Frontal cortex (tissue), 3 donors: ENCODE measurements at regions not wholly inside any gene's neighbourhood (a gene's known extent, or its start where the extent isn't known, plus 50 kb on each side); places are given as distances from the start of the nearest gene placed in this dataset.

Experiments used
- DNase-seq, 2 donors: peaks; one replicate each; pipeline ENCODE4 v3.0.0; 2012; ENCODE audit warnings: low spot score in 2 of 2
- FAIRE-seq: peaks from 2 replicates; lab custom pipeline; 2012; peaks lifted over from hg19 to GRCh38; lab: Jason Lieb, UNC
- donor health status: control.
- donor health status: control.
- donor health status: control.

DNA sequence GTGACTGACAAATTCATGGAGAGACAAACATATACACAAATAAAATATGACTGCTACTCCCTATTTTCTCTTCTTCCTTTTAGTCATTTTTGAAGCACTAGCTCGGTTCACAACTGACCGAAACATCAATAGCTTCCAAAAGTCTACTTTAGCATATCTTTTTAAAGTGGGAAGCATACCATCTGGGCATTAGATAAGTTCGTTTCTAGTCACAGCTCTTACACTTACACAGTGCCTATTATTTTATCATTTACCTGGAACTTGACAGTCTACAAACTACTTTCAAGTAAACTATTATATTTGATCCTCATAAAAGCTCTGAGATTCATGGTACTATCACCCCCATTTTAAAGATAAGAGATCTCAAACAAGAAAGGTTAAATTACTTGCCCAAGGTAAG lies 458.5 kb downstream of the LMO7 start:
- FAIRE-seq (no peak), DNase-seq (no peak)

DNA sequence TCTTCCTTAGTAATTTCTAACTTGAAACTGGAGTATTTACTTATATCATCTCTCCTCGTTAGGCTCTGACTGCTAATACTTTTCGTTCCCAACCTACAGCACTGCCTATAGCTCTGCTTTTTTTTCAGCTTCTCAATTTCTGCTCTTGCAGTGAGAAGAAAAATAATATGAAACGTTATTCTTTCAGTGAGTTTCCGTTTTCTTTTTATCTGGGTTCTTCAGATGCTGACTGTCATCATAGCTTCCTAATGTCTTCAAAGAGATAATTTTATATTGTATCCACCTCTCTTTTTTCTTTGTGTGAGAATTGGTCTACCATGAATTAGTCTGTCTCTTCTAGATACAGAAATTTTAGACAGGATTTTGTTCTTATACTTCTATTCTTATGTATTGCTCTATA lies 454.9 kb downstream of the LMO7 start:
- DNase-seq (no peak), FAIRE-seq (no peak)

DNA sequence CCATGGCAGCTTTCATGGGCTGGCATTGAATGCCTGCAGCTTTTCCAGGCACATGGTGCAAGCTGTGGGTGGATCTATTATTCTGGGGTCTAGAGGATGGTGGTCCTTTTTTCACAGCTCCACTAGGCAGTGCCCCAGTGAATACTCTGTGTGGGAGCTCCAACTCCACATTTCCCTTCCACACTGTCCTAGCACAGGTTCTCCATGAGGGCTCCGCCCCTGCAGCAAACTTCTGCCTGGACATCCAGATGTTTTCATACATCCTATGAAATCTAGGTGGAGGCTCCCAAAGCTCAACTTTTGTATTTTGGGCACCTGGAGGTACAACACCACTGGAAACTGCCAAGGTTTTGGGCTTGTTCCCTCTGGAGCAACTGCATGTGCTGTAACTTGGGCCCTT lies 450.6 kb downstream of the LMO7 start:
- DNase-seq (no peak), FAIRE-seq (no peak)

DNA sequence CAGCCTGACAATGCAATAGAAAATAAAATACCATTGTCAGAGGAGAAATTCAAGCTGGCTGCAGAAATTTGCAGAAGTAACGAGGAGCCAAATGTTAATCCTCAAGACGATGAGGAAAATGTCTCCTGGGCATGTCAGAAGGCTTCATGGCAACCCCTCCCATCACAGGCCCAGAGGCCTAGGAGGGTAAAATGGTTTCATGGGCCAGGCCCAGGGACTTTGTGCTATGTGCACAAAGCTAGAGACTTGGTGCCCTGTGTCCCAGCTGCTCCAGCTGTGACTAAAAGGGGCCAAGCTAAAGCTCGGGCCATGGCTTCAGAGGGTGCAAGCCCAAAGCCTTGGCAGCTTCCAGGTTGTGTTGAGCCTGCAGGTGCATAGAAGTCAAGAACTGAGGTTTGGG lies 431.7 kb downstream of the LMO7 start:
- FAIRE-seq (no peak), DNase-seq (no peak)

DNA sequence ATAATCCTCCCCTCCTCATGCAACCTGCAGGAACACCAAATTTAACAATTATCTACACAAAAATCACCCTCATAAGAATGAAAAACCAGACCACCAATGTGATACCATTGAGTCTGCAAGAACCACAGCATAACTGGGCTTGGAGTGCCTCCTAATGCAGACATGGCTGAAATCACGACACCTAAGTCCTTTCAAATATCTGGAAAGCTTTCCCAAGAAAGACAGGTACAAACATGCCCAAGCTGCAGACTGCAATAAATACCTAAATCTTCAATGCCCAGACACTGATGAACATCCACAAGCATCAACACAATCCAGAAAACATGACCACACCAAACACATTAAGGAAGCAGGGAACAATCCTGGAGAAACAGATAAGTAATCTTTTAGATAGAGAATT lies 417.1 kb downstream of the LMO7 start:
- FAIRE-seq (no peak), DNase-seq (no peak)

DNA sequence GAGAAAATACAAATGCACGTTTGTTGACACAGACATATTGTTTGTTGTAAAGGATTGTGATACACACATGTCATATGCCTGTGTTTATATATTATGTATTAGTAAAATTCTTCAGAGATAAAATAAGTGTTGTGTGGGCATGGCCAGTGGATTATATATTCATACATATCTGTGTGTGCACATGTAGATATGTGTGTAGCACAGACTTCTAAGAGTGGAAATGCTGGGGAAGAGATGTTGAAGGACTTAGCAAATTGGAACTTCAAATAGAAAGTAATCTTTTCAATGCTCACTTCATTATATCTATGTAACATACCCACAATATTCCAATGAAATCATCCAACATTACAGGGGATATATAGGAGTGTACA lies 413.2 kb downstream of the LMO7 start:
- FAIRE-seq: no peak
- DNase-seq: no peak

DNA sequence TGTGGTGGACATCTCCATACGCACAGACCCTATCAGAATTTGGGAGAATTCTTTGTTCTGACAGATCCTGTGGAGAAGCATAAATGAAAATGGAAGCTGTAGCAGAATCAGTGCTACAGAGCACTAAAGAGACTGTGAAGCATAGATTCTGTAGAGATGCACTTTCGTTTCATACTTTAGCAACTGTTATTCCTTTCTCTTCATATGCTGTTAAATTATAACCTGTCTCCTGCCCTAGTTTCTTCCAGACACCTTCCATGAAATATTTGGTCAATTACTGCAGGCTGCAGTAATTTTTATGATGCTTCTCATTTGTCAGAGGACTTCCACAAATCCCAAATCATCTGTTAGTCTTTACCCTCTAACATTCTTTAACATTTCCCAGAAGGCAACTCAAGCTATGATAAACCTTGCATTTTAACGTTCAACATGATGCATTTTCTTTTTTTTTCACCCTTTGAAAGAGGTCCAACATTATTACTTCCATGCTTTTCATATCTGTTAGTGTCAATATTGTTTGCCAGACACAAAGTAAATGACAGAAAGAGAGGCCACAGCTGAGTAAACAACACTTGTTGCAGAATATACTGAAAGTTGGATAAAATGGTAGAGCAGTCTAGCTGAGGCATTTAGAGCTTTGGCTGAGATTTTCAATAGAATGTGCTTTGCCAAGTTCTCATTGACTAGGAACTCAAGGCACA lies 412.7 kb downstream of the LMO7 start:
- FAIRE-seq (no peak), DNase-seq (no peak)

DNA sequence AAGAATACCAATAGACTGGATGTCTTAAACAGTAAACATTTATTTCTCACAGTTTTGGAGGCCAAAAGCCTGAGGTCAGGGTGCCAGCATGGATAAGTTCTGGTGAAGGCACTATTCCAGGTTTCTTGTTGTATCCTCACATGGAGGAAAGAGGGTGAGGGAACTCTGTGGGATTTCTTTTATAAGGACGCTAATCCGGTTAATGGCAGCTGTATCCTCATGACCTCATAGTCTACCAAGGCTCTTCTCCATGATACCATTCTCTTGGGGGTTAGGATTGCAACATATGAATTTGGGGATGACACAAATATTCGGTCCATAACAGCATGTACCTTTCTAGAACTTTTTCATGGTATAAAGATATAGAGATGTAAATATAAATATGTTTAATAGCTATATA lies 412.0 kb downstream of the LMO7 start:
- no peak for DNase-seq
- FAIRE-seq: no peak

DNA sequence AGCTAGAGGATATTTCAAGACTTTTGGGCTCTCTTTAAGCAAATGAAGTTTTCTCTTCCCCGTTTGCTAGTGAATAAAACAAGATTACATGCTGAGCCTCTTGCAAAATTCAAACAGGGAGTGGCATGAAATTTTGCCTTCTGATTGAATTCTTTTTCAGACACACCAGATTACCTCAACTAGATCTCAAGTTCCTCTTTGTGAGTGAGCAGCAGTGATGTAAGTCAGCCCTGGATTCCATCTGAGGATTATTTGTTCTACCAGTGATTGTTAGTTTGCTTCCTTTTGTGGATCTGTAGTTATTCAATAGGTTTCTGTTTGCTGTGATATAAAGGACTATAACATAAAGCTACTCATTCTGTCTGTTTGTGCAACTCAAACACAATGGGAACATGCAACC lies 407.7 kb downstream of the LMO7 start:
- FAIRE-seq (no peak), DNase-seq (no peak)

DNA sequence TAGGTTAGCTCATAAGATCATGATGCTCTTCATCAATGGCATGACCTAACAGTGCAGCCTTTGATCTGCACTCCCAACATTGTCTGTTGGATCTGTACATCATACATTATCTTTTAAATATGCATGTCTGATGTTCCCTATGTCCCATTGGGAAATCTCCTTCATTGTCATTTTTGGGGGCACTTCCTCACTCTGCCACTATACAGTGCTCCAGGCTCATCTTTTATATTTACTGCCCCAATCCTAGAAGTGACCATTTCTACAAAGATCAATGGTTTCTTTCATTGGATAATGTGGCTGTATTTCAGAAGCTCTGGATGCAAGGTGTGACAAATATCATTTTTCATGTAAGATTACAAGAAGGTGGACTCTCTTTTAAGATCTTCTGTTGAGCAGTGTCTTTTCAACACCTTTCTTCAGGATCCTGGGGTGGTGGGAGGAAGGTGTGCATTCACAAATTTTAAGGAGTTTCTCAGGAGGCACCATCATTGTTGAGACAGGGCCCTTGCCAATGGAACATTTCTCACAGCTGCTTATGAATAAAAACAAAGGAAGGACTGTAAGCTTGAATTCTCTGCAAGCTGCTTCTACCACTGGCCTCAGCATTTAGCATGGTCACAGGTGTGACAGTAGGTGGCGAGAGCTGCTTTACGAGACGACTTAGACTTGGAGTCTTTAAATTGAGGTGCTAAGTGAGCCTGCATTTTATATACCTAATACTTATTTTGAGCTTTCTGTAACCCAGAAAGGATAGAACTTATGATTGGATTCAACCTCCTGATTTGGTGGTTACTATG lies 403.0 kb downstream of the LMO7 start:
- DNase-seq (no peak), FAIRE-seq (no peak)

DNA sequence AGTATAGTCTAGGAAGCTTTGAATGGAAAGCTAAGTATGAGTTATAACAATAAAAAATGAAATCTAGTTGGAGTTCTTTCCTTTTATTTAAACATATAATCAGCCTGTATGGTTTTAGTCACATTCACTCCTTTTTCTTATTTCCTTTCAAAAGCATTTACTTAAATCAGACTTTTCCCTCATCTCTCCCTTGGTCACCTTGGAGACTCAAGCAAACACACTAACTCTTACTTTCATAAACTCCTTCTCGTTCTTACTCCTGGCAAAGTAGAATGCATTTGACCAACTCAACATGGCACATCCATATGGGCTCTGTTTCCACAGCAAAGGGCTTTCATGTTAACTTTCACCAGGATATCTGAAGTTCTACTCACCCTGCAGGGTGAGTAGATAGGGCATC lies 400.0 kb downstream of the LMO7 start:
- no peak for FAIRE-seq
- DNase-seq: no peak

DNA sequence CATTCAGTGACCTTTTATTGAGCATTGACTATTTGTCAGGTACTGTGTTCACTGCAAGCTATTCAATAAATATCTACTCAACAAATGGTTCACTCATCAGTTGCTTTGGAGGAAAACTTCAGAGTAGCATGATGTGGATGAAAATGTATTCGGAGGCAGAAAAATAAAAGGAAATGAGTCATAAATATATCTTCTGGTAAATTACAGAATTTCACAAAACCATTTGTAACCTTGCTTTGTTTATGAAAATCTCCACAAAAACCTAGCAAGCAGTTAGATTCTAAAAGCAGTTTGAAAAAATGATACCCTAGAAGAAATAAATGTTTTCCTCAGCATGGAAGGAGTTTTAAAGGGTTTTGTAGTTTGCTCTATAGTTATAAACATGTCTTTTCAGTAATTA lies 399.6 kb downstream of the LMO7 start:
- FAIRE-seq (no peak), DNase-seq (no peak)

DNA sequence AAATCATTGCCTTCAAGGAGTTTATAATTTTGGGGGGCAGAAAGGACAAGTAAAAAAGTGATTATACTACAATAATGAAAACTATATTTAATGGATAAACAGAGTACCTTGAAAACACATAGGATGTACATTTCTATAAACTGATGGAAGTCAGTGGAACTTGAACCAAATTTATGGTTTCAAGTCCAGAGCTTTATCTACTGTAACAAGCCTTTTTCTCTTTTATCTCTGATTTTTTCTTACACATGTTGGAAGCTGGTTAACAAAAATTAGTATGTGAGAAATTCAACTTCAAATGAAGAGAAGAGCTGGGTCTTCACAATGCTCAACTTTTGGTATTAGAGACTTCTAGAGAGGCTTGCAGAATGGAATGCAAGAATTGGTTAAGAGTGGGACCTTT lies 393.6 kb downstream of the LMO7 start:
- FAIRE-seq (no peak), DNase-seq (no peak)

DNA sequence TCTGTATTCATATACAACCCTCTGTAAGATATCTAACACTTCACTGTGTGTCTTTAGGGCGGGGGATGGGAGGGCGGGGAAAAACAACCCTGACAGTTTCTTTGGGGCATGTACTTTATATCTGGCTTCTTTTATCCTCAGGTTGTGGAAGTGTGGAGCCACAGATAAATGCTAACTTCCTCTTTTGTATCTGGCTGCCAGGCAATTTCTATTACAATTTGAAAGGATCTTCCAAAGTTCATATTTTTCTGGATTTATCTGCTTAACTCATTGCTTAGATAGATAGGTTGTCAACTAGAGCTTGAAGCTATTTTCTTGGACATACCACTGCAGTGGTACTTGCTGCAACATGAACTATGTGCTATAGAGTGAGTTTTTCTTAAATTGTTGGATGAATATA lies 393.0 kb downstream of the LMO7 start:
- FAIRE-seq: no peak

DNA sequence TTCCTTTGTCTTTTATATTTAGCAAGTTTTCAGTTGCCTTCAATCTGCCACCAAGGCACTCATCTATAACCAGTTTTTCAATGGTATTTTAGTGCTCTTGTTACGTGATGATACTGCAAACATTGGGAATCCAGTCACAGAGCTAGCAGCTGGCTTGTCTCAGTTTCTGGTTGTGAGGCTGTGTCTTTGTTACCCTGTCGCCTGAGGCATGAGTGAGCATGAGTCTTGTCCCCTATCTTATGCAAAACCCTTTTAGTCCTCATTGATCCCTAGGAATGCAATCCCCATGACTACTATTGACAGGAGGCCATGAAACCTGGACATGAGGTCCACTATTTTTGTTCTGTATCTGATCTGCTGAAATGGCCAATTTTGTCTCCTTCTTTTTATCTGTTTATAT lies 391.0 kb downstream of the LMO7 start:
- no peak for FAIRE-seq
- DNase-seq: no peak

More for the DNA sequence above, 393.0 kb downstream of the LMO7 start:
- no peak for DNase-seq

DNA sequence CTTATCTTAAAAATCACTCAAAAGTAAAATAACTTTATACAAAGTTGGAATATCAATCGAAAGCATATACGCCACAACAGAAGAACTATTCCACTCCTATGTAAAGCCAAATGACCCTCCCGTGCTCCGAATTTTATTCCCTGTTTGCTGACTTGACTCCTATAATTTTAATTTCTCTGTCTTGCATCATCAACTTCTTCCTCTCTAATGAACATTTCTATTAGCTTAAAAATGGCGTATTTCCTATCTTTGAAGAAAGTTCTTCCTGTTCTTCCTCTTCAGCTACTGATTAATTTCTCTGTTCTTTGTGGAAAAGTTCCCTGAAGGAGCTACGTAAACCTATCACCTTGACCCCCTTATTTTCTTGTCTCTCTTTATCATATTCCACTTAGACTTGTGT lies 389.3 kb downstream of the LMO7 start:
- no peak for DNase-seq
- FAIRE-seq: no peak

DNA sequence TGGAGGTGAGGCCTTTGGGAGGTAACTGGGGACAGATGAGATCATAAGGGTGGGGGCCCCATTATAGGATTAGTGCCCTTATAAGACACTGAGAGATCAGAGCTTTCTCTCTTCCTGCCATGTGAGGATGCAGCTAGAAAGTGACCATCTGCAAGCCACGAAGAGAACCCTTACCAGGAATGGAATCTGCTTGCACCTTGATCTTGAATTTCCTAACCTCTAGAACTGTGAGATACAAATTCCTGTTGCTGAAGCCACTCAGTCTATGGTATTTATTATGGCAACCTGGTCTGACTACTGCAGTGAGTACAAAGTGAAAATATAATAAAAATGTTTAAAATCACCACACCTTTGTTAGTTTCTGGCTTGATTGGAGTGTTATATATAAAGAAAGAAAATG lies 388.0 kb downstream of the LMO7 start:
- DNase-seq (no peak), FAIRE-seq (no peak)

DNA sequence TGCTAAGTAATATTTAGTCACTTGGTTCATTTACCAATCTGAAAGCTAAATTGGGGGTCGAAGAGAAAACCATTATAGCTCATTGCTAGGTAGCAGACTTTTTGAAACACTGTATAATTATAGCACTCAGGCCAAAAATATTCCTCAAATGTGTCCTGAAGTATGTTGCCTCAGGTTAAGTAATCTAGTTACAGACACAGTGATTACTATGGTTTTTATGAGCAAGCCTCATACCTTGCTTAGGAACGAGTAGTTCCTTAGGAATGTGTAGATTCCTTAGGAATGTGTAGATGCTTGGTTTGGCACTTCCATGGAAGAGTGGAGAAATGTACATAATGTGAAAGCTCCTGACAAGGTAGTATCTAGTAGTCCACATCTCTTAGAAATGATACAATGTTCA lies 387.5 kb downstream of the LMO7 start:
- FAIRE-seq (no peak), DNase-seq (no peak)

DNA sequence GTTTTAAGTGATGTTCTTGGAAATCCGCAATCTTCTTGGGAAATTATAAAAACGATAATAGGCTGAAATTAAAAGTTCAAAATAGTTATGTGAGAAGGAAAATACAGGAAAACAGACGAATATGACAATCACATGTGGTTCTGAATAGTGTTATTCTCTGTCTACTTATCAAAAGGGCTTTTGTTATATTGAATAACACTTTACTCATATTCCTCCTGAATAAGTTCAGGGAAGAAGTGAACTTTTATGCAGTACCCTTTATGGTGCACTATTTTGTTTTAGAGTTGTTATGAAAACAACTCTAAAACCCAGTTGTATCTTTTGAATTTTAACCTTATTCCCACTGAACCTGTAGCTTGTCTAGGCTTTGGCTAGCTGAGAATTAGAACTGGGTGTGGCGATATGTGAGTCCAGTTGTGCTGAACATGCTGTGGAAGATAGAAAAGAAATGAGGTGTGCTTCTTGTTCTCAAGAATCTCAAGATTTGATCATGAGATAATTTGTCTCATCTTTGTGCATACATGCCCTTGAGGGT lies 384.4 kb downstream of the LMO7 start:
- DNase-seq: no peak
- FAIRE-seq: peak; percentile 66

DNA sequence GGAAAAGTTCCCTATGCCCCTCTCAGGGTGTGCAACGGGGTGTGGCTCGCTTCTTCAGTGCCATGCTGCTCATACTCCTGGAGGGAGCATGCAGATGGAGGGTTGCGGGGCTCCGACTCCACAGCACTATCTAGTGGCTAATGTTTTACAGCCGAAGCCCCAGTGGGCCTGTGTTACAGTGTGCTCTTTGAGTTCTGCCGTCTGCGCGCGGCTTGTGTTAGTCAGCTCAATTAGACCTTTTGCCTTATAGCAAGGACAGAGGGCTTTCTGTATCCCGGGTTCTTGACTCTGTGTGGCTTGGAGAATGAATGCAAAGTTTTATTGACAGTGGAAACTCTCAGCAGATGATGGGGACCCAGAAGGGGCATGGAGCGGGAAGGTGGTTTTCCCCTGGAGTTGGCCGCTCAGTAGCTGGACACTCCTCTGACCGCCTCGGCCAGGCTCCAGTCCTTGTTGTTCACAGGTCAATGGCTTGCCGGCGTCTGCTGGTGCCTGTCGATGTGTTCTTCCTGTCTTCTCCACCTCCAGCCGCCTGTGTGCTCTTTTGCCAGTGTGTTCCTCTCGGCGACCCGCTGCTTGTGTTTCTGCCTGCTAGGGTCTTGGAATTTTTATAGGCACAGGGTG lies 383.4 kb downstream of the LMO7 start:
- FAIRE-seq (no peak), DNase-seq (no peak)

DNA sequence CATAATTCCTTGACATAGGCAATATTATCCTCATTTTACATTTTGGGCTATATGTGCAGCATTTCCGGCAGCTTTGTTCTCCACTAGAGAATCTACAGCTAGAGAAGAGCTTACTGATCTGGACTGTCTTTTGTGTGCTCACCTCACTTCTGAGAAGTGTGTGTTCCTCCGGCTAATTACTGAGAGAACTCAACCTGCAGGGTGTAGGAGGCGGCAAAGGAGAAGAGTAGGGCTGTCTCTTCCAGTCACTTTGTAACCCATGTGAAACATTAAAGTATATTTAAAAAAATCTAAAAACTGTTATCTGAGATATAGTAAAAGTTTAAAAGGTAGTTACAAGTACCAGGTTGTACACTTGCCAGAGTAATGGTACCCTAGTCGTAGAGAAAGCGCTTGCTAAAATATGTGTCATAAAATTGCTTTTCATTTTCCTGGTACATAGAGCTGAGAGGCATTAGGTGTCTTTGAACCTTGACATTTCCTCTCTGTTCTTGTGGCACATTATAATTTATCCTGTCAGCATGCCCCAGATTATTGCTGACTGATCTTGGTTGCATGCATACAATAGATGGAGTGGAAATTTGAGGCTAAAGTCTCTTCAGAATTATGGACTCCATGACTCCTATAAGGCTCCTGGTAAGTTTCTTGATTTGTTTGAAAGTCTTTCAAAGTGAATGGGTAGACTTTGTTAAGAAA lies 381.9 kb downstream of the LMO7 start:
- DNase-seq: no peak
- no peak for FAIRE-seq
